ENCODE measurements at regions not wholly inside any gene's neighbourhood (a gene's known extent, or its start where the extent isn't known, plus 50 kb on each side); places are given as distances from the start of the nearest gene placed in this dataset.
"Not testable (repeated sequence)": the region's sequence is repeated elsewhere in the genome, so short reads cannot be mapped to it uniquely, and the experiment has no call there.

DNA sequence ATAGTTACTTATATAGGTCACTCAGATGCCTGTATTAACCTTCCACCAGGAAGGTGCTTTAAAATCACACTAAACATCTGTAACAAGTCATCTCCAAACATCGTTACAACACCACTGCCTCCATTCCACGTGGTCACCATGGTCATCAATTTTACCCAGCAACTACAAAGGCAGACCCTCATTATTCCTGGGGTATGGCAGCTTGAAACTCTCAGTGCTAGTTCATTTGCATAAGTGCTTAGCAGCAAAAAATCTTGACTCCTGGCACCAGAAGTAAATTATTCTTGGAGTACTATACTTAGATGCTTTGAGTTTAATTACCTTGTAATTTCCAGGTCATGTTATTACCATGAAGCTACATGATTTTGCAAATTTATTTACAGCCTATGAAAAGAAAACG lies 250.6 kb downstream of the KBTBD8 start:
- no peaks in the 10 kb centered on the region for H3K36me3 ChIP-seq (ENCODE audit: low read depth)
- no peak overlapping the region for H3K27ac ChIP-seq (ENCODE audit: poor library complexity, severe bottlenecking)
- no peaks in the 10 kb centered on the region for H3K27me3 ChIP-seq (ENCODE audit: insufficient read depth, poor library complexity, severe bottlenecking)
- H3K4me1 ChIP-seq (ENCODE audit: insufficient read depth, poor library complexity, severe bottlenecking), result no peaks in the 10 kb centered on the region
- ATAC-seq (ENCODE audit: low read depth) (no peak), DNase-seq (ENCODE audit: low spot score) (no peak)
- no peak overlapping the region for H3K4me3 ChIP-seq (ENCODE audit: severe bottlenecking)
- TF ChIP-seq, protein P1, sequence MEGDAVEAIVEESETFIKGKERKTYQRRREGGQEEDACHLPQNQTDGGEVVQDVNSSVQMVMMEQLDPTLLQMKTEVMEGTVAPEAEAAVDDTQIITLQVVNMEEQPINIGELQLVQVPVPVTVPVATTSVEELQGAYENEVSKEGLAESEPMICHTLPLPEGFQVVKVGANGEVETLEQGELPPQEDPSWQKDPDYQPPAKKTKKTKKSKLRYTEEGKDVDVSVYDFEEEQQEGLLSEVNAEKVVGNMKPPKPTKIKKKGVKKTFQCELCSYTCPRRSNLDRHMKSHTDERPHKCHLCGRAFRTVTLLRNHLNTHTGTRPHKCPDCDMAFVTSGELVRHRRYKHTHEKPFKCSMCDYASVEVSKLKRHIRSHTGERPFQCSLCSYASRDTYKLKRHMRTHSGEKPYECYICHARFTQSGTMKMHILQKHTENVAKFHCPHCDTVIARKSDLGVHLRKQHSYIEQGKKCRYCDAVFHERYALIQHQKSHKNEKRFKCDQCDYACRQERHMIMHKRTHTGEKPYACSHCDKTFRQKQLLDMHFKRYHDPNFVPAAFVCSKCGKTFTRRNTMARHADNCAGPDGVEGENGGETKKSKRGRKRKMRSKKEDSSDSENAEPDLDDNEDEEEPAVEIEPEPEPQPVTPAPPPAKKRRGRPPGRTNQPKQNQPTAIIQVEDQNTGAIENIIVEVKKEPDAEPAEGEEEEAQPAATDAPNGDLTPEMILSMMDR (IDR thresholded peaks at IDR 0.05; ENCODE audit: poor library complexity, severe bottlenecking), result no peak
- no peaks in the 10 kb centered on the region for H3K9me3 ChIP-seq (ENCODE audit: severe bottlenecking)

DNA sequence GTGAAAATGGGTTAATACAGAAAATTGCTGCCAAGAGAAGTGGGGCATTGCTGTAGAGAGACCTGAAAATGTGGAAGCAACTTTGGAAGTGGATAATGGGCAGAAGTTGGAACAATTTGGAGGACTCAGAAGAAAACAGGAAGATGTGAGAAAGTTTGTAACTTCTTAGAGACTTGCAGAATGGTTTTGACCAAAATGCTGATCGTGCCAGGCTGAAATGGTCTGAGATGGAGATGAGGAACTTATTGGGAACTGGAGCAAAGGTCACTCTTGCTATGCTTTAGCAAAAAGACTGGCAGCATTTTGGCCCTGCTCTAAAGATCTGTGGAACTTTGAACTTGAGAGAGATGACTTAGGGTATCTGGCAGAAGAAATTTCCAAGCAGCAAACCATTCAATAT lies 254.8 kb downstream of the KBTBD8 start:
- not testable (repeated sequence) for H3K4me3 ChIP-seq (ENCODE audit: severe bottlenecking); H3K9me3 ChIP-seq (ENCODE audit: severe bottlenecking); ATAC-seq (ENCODE audit: low read depth); H3K27me3 ChIP-seq (ENCODE audit: insufficient read depth, poor library complexity, severe bottlenecking); H3K36me3 ChIP-seq (ENCODE audit: low read depth); H3K27ac ChIP-seq (ENCODE audit: poor library complexity, severe bottlenecking); DNase-seq (ENCODE audit: low spot score); H3K4me1 ChIP-seq (ENCODE audit: insufficient read depth, poor library complexity, severe bottlenecking)

DNA sequence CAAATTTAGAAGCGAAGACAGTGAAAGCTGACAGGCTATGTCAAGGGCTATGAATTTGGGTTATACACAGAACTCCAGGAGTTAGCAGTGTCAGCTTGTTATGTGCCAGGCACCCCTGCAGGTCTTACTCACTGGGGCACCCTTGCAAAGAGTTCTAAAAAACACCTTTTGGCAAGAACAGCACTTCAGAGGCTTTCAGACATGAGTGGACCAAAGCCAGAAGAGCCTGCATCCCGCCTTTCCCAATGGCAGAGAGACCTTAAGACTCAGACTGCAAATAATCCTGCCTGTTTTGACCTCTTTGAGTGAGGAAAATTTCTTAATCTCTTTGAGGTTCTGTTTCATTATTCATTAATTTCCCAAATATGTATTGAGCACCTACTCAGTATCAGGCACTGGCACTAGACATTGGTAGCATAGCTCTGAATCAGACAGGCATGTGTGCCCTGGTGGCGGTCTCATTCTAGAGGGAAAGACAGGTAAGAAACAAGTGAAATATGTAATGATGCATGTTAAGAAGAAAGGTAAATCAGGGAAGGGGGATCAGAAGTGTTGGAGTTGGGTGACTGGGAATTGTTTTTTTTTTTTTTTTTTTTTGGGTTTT lies 280.0 kb downstream of the KBTBD8 start:
- no peaks in the 10 kb centered on the region for H3K27me3 ChIP-seq (ENCODE audit: insufficient read depth, poor library complexity, severe bottlenecking)
- no peak for DNase-seq (ENCODE audit: low spot score)
- no peaks in the 10 kb centered on the region for H3K4me1 ChIP-seq (ENCODE audit: insufficient read depth, poor library complexity, severe bottlenecking)
- H3K4me3 ChIP-seq (ENCODE audit: severe bottlenecking), result no peak overlapping the region
- no peak overlapping the region for H3K27ac ChIP-seq (ENCODE audit: poor library complexity, severe bottlenecking)
- no peak for ATAC-seq (ENCODE audit: low read depth)
- no peaks in the 10 kb centered on the region for H3K9me3 ChIP-seq (ENCODE audit: severe bottlenecking)
- H3K36me3 ChIP-seq (ENCODE audit: low read depth), result no peaks in the 10 kb centered on the region
- TF ChIP-seq, protein P1 (IDR thresholded peaks at IDR 0.05; ENCODE audit: poor library complexity, severe bottlenecking), result no peak

DNA sequence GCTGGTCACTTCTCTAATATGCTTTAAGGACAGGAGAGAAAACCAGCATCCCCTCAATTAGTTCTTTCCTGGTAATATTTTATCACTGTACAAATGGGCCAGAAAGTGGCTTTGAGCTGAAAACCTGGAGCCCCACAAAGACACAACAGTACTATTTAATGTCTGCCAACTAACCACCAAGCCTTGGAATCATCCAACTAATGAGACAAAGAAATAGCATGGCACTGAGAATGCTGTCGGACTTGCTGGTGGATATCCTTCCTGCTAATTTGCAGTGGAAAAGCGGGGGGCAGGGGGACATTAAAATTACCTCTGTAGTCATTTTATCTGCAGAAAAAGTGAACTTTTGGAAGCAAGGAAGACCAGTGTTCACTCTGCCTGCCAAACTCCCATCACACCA lies 288.5 kb downstream of the KBTBD8 start:
- H3K27me3 ChIP-seq (ENCODE audit: insufficient read depth, poor library complexity, severe bottlenecking), result no peaks in the 10 kb centered on the region
- H3K4me3 ChIP-seq (ENCODE audit: severe bottlenecking), result no peak overlapping the region
- no peaks in the 10 kb centered on the region for H3K9me3 ChIP-seq (ENCODE audit: severe bottlenecking)
- H3K4me1 ChIP-seq (ENCODE audit: insufficient read depth, poor library complexity, severe bottlenecking), result no peaks in the 10 kb centered on the region
- no peaks in the 10 kb centered on the region for H3K36me3 ChIP-seq (ENCODE audit: low read depth)
- TF ChIP-seq, protein P1 (IDR thresholded peaks at IDR 0.05; ENCODE audit: poor library complexity, severe bottlenecking), result no peak
- DNase-seq (ENCODE audit: low spot score) (no peak), ATAC-seq (ENCODE audit: low read depth) (no peak)
- H3K27ac ChIP-seq (ENCODE audit: poor library complexity, severe bottlenecking), result no peak overlapping the region

DNA sequence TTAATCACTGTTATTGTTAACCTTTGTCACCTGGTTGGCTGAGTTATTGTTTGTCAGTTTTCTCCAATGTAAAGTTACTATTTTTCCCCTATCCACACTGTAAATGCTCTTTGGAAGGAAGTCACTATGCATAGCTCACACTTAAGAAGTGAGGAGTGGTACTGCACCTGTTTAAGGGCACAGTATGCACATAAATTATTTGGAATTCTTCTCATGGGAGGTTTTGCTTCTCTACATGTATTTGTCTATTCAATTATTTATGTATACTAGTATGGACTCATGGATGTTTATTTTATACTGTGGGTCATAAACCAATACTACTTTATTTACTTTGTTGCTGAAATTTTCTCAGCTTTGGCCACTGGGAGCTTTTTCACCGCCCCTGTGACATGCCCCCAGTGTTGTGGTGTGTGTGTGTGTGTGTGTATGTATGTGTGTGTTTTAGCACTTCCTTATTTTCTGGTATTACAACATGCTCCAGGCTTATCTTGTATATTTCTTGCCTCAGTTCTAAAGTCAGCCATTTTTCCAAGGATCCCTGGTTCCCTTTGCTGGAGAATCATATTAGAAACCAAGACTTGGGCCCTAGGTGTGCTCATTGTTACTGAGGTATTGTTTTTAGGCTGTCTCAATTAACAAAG lies 290.5 kb downstream of the KBTBD8 start:
- H3K36me3 ChIP-seq (ENCODE audit: low read depth), result no peaks in the 10 kb centered on the region
- H3K9me3 ChIP-seq (ENCODE audit: severe bottlenecking), result no peaks in the 10 kb centered on the region
- TF ChIP-seq, protein P1 (IDR thresholded peaks at IDR 0.05; ENCODE audit: poor library complexity, severe bottlenecking), result no peak
- no peak overlapping the region for H3K27ac ChIP-seq (ENCODE audit: poor library complexity, severe bottlenecking)
- ATAC-seq (ENCODE audit: low read depth) (no peak), DNase-seq (ENCODE audit: low spot score) (no peak)
- no peak overlapping the region for H3K4me3 ChIP-seq (ENCODE audit: severe bottlenecking)
- no peaks in the 10 kb centered on the region for H3K4me1 ChIP-seq (ENCODE audit: insufficient read depth, poor library complexity, severe bottlenecking)
- H3K27me3 ChIP-seq (ENCODE audit: insufficient read depth, poor library complexity, severe bottlenecking), result no peaks in the 10 kb centered on the region
